HG02970 (cell line): ENCODE measurements at regions not wholly inside any gene's neighbourhood (a gene's known extent, or its start where the extent isn't known, plus 50 kb on each side); places are given as distances from the start of the nearest gene placed in this dataset.
"Not testable (repeated sequence)": the region's sequence is repeated elsewhere in the genome, so short reads cannot be mapped to it uniquely, and the experiment has no call there.

Experiments
- ATAC-seq: cut with Tn5 transposase; IDR thresholded peaks from one replicate; pipeline ENCODE4 v1.9.1; 2021; ENCODE audit warnings: mild to moderate bottlenecking, moderate library complexity, moderate number of reproducible peaks; ENCODE audit not compliant: unreplicated experiment, low FRiP score

DNA sequence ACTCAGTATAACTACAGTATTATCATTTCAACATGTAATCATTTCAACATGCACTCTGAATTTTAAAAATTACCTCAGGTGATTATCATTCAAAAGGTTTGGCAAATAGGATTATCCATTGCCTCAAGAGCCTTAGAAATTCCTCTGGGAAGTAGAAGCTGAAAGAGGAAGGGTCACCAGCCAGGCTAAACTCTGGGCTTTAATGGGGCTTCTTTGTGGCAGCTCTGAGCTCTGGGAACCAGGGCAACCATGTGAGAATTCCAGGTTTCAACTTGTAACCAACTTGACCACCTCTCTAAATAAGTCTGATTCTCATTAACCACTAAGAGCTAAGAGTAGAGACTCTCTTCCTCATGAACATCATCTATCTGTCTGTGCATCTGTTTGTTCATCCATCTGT is 117.2 kb upstream of the MED14 start:
- ATAC-seq, result no peak

DNA sequence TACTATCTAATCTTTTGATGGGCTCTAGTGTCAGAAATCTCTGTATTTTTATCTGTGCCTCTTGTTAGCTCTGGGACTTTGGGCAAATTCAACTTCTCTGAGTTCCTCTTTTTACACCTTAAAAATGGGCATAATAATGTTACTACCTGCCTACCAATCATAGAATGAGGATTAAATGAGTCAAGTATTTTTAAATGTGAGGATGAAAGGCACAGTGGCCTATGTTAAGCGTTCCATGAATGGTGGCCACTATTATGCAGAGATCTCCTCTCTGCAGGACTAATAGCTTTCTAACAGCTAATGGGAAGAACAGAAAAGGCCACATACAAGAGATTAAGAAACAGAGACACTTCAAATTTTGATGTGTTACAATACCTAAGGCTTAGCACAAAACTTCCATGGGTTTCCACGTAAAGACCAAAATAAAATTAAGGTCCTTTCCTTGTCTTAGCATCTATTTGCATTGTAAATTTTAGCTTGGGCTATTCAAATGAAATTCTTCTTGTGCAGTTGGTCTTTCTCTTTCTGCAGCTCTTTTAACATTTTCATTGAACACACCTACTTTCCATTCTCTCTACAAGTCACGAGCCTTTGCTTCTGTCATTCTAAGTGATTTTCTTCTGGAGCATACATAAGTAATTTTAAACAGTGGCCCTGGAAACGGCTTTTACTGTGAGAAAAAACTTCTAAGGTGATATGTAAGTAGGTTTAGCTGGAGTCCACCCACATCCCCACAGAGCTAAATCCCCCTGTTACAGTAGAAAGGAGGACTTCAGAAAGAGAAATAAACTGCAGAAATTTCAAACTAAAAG is 117.9 kb upstream of the MED14 start:
- ATAC-seq, result no peak

DNA sequence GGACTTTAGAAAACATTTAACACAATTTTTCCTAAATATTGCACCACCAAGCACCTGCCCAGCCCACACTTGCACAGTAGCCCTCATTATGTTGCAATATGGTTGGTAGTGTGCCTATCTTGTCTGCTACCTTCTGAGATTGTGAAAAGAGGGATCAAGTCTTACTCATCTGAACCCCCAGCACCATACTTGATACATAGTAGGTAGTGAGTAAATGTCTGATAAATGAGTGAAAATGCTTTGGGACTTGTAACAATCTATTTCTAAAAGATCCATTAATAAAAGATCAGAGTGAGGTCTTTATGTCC is 118.4 kb upstream of the MED14 start:
- ATAC-seq, result no peak

DNA sequence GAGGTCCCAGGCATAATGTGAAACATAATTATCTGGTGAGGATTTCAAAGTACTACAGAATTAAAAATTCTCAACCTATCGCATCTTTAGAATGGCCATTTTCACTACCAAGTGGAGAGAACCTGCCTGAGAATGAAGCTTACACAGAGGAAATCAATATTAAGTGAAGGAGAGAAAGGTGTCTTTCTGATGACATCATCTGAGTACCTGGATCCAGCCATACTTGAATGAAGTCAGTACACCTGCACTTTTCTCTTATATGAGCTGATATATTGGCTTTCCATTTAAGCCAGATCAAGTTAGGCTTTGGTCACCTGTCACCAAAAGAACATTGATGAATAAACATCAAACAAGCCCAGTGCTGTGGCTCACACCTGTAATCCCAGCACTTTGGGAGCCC is 118.9 kb upstream of the MED14 start:
- no peak for ATAC-seq

DNA sequence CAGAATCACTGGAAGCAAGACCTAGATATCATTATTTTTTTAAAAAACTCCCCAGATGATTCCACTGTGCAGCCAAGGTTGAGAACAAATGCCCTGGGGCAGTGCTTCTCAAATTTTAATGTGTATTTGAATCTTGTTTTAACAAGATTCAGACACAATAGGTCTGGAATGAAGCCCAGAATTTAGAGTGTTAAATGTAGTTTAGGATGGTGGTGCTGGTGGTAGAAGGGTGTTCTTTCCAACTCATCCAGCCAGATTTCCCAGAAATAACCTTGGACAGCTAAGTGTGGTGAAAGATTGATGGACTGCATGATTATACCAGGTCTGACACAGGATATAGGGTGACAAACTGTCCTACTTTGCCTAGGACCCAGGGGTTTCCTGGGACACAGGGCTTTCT is 120.1 kb upstream of the MED14 start:
- no peak for ATAC-seq

DNA sequence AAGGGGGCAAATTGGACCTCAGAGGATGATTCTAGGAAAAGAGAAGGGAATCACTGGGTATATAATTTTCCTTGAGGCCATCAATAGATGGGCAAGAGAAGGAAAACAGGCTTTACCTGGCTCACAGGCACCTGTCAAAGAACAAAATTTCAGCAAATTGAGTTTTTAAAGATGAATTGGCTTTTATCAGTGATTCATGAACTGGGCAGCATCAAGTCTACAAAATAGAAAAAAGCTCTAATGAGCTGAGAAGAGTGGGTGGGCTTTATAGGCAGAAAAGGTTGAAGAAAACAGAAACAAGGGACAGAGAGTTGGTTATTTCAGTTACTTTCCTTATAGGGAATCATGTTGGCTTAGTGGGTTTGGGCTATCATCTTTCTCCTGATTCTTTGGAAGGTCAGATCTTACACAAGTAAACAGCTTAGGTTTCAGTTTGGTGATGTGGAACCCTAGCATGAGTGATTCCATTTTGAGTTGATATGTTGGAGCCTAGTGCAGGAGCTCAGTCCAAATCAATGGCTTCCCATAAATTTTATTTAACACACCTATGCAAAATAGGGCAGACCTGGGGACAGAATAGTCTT is 120.7 kb upstream of the MED14 start:
- ATAC-seq, result no peak

DNA sequence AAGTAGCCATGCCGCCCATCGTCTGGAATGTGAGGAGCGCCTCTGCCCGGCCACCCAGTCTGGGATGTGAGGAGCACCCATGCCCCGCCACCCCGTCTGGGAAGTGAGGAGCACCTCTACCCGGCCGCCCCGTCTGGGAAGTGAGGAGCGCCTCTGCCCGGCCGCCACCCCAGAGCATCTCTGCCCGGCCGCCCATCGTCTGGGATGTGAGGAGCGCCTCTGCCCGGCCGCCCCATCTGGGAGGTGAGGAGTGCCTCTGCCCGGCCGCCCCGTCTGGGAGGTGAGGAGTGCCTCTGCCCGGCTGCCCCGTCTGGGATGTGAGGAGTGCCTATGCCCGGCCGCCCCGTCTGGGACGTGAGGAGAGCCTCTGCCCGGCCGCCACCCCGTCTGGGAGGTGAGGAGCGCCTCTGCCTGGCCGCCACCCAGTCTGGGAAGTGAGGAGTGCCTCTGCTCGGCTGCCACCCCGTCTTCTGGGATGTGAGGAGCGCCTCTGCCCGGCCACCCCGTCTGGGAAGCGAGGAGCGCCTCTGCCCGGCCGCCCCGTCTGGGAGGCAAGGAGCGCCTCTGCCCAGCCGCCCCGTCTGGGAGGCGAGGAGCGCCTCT is 126.7 kb upstream of the MED14 start:
- not testable (repeated sequence) for ATAC-seq

DNA sequence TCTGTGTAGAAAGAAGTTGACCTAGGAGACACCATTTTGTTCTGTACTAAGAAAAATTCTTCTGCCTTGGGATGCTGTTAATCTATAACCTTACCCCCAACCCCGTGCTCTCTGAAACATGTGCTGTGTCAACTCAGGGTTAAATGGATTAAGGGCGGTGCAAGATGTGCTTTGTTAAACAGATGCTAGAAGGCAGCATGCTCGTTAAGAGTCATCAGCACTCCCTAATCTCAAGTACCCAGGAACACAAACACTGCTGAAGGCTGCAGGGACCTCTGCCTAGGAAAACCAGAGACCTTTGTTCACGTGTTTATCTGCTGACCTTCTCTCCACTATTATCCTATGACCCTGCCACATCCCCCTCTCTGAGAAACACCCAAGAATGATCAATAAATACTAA is 127.9 kb upstream of the MED14 start:
- not testable (repeated sequence) for ATAC-seq

DNA sequence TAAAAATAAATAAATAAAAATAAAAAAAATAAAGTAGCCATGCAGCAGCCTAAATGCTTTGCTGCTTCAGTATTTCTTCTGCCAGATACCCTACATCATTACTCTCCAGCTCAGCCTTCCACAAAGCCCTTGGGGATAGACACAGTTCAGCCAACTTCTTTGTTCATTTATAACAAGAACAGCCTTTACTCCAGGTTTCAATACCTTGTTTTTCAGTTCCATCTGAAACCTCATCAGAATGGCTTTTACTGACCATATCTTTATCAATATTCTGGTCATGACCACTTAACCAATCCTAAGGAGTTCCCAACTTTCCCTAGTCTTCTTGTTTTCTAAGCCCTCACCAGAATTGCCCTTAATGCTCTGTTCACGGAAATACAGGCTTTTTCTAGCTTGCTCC is 128.3 kb upstream of the MED14 start:
- ATAC-seq, result no peak

DNA sequence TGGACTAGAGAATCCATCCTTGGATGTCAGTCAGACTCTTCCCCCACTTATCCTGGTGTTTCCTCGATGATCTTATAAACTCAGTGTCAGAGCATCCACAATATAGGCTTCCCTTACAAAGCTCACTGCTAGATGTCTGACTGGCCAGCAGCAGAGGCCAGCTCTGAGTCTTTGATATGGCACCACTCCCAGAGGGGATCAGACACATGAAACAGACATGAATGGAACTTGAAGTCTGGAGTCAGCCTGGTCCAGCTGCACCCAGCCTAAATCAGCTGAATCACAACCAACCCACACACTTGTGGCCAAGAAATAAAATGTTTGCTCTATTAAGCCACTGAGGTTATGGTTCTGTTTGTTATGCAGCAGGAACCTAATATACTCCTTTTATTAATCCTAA is 129.6 kb upstream of the MED14 start:
- no peak for ATAC-seq

DNA sequence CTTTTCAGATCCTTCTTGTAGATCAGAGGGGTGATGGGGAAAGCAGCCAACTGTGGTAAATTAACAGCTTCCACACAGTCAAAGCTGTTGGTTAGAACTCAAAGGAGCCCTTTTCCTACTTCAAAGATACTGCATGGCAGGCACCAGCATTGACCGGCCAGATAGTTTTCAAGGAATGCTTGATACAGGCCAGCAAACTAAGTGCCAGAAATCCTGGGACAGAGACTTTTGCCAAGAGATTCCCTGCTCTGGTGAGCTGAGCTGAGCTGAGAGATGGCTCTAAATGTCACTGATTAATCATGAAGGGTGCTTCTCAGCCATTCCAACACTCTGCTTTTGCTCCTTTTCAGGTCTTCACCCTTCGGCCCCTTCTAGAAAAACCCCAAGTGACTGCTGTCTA is 131.6 kb upstream of the MED14 start:
- no peak for ATAC-seq

DNA sequence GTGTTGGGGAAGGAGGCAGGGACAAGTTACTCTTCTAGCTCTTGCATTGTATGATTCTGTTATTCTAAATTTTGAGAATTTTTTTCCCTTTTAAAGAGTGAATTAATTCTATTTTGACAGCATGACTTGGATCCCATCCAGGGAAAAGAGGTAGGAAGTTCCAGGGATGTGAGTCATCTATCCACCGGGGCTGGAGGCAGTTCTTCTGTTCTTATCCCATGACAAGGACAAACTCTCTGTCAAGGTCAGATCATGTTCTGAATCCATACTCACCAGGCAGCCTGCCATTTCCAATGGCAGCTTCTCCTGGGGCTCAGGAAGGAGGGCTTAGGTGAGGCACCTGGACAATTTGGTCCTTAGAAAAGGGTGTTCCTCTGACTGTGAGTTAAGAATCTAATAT is 132.0 kb upstream of the MED14 start:
- no peak for ATAC-seq

DNA sequence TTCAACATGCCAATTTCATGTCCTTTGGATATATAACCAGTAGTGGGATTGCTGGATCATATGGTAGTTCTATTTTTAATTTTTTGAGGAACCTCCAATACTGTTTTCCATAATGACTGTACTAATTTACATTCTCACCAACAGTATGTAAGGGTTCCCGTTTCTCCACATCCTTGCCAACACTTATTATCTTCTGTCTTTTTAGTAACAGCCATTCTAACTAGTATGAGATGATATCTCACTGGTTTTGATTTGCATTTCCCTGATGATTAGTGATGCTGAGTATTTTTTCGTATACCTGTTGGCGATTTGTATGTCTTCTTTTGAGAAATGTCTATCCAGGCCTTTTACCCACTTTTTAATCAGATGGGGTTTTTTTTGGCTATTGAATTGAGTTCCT is 133.5 kb upstream of the MED14 start:
- ATAC-seq, result no peak

DNA sequence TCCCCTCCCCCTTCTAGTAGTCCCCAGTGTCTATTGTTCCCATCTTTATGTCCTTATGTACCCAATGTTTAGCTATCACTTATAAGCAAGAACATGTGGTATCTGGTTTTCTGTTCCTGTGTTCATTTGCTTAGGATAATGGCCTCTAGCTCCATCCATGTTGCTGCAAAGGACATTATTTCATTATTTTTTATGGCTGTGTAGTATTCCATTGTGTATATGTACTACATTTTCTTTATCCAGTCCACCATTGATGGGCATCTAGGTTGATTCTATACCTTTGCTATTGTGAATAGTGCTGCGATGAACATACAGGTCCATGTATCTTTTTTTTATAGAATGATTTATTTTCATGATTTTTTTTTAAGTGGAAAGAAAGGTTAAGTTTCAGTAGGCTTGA is 135.6 kb upstream of the MED14 start:
- ATAC-seq, result not testable (repeated sequence)

DNA sequence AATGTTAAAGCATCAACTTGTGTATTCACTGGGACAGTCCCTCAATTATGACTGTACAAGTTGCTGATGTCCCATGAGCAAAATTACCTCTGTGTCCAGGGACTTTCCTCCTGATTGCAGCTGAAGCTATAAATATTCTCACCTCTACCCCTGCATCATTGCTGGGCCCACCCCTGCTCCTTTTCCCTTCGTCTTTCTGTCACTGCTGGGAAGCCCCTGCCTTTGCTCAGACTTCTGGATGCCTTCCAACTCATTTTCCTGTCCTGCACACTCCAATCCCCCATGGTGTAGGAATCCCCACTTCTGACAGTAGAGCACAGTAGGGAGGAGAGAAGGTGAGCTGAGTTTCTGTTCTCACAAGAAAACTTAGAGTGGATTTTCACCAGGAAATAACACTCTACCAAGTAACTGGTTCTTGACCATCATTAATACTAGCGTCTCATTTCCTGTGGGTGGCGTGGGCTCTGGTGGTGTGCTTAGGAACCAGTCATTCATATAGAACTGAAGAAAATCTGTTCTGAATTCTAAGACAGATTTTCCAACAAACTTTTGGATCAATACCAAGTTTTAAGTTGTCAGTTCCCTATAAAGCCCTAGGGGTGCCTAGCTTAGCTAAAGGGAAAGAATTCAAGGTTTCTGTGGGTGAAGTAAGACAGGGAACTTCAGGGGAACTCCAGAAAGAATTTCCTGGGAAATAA is 136.2 kb upstream of the MED14 start:
- ATAC-seq, result peak; percentile 67

DNA sequence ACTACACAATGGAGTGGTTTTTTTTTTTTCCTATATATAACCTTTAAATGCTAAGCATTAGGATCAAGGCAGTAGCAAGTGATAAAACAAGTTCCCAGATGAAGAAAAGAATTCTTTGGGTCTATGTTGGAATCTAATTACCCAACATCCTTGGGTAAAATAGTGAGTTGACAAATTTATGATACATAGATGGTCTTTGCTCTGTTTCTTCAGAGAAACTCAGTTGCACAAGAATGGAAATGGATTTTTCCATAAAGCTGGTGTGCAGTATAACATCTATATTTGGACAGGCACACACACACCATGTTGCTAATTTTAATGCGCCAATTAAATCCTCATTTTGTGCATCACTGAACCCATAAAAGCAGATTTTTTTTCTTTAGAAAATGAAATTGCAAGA is 137.0 kb upstream of the MED14 start:
- ATAC-seq, result no peak

DNA sequence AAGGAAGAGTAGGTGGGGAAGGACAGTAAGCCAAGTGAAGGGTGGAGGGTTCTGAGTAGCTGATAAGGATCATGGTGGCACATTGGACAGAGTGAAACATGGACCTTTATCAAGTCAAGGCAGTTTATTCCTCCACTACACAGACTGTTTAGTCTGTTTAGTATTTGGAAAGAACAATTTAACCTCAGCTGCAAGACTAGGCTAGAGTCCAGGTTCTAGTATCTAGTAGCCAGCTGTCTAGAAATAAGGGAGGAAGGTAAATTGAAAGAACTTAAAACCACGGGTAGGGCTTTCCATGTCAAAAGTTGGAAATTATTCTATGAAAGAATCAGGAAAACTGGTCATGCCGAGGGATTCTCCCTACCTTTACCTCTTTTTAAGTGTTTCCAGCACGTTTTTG is 140.1 kb upstream of the MED14 start:
- ATAC-seq, result no peak

DNA sequence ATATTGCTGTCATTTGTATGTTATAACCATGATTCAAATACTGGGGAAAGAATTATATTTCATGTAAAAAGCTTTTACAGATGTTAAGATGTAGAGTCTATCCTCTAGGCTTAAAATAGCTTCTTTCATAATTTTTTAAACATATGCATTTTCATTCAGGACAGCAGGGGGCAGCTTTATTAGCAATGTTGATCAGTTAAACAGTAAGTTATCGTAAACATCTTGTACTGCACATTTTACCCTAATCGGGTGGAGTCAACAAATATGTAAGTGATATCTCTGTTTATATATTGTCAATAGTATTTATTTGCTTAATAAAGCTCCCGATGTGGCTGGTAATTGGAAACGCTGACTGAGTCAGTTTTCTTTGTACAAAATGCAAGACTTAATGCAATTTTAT is 142.5 kb upstream of the MED14 start:
- no peak for ATAC-seq

DNA sequence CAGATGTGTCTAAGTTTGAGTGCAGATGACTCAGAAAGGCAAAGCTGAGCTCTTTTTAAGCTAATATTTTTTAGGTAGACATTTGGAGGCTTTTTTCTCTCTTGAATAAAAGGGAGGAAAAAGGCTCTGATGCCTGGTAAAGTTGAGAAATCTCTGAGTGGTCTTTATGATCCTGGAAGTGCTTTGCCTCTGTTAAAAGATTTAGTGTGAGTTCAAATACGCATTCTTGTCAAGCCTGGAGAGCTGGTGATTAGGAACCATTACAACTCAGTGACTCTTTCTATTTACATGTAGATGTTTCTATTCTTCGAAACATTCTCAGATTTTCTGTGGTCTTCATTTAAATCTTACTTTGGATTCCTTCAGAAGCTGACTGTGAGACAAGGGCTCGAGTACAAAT is 143.4 kb upstream of the MED14 start:
- no peak for ATAC-seq

DNA sequence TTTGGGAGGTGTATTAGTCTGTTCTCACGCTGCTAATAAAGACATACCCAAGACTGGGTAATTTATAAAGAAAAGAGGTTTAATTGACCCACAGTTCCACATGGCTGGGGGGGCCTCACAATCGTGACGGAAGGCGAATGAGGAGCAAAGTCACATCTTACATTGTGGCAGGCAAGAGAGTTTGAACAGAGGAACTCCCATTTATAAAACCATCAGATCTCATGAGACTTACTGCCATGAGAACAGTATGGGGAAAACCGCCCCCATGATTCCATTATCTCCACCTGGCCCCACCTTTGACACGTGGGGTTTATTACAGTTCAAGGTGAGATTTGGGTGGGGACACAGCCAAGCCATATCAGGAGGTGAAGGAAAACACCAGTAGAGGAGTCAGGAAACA is 143.8 kb upstream of the MED14 start:
- not testable (repeated sequence) for ATAC-seq

DNA sequence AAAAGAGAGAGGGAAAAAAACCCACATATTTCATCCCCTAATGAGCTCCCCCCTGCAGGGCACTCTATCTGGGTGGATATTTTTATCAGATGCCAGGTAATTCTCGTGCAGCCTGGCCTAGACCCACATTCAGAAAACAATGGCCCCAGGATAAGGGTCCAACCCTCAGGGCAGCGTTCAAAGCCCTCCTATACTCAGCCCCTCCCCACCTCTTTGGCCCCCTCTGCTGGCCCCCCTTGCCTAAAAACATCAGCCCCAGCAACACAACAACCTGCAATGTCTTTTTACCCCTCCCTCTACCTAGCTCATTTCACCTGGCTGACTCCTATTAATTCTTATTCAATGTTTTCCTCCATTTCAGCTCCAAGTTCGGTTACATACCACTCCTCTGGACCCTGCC is 145.4 kb upstream of the MED14 start:
- ATAC-seq, result no peak
